HFF-Myc (cell line): ENCODE measurements at regions not wholly inside any gene's neighbourhood (a gene's known extent, or its start where the extent isn't known, plus 50 kb on each side); places are given as distances from the start of the nearest gene placed in this dataset.

ENCODE experiments used
- DNase-seq: peaks from one replicate; pipeline ENCODE4 v3.0.0-alpha.2; 2011; ENCODE audit warnings: low read depth; ENCODE audit errors: extremely low read depth
- H3K4me3 ChIP-seq: replicated peaks from 2 replicates; pipeline ENCODE4 v1.5.1; 2011; ENCODE audit warnings: low read depth, mild to moderate bottlenecking, control low read depth, low read length
- TF ChIP-seq, protein P1 (sequence below): IDR thresholded peaks from 2 replicates; pipeline ENCODE4 v1.5.1; 2012; ENCODE audit warnings: mild to moderate bottlenecking, low read depth, low read length, control low read depth; ENCODE audit errors: missing control alignments

DNA sequence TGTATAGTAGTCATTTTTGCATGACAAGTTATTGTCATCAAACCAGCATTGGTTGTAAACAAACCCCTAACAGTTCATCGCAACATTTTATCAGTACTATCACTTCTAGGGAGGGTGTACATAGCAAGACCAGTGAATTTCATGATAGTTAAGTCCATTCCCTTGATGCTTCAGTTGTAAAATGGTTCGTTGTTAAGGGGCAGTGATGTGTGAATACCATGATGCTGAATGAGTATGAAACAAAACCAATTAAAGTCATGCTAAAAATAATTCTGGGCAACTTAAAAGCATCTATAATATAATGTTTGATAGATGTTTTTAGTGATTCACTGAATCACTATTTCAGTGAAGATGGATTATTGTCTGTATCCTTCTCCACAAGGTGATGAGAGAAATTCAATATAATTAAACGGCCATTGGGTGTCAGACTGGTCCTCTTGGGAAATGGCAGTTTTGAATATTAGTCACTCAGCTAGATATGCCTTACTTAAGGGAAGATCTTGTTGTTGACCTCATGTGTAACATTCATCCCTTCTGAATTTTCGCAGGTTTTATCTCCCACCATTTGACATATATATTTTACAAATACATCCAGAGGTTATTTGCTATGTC, 742.2 kb upstream of the TMPRSS15 start:
- DNase-seq = no peak
- H3K4me3 ChIP-seq = no peak overlapping the region
- TF ChIP-seq, protein P1, sequence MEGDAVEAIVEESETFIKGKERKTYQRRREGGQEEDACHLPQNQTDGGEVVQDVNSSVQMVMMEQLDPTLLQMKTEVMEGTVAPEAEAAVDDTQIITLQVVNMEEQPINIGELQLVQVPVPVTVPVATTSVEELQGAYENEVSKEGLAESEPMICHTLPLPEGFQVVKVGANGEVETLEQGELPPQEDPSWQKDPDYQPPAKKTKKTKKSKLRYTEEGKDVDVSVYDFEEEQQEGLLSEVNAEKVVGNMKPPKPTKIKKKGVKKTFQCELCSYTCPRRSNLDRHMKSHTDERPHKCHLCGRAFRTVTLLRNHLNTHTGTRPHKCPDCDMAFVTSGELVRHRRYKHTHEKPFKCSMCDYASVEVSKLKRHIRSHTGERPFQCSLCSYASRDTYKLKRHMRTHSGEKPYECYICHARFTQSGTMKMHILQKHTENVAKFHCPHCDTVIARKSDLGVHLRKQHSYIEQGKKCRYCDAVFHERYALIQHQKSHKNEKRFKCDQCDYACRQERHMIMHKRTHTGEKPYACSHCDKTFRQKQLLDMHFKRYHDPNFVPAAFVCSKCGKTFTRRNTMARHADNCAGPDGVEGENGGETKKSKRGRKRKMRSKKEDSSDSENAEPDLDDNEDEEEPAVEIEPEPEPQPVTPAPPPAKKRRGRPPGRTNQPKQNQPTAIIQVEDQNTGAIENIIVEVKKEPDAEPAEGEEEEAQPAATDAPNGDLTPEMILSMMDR = no peak

DNA sequence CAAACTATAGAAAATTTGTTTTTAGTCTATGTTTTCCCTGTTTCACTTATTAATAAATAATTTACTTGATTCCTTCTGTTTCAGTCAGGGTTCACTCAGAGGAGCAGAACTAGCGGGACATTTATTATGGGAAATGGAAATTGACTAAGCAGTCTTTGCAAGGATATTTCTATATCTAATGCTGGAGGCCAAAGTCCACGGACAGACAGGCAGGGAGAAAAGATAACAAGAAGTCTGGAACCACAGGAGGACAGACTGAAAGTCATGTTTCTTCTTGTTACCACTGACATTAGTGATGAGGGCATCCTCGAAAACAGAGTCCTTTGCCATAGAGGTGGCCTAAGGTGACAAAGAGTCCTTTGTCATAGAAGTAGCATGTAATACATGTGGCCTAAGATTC, 744.5 kb upstream of the TMPRSS15 start:
- no peak for DNase-seq
- TF ChIP-seq, protein P1 = no peak
- H3K4me3 ChIP-seq = no peak overlapping the region

DNA sequence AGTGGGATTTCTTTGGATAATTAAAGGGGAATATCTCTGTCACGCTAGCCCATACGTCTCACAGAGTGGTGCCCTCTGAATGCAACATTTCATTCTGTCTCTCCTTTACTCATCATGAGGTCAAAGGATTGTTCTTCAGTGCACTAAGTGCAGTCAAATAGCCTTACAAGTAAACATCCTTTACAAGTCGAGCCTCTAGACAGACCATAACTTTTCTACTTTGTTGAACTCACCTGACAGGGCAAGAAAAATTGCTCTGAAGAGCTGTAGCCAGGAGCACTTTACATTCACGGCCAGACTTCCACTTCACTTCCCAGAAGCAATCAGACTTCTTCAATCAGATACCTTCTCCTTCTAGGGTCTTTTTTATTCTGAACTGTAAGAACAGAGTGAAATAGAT, 768.0 kb upstream of the TMPRSS15 start:
- no peak for DNase-seq
- TF ChIP-seq, protein P1 = no peak
- H3K4me3 ChIP-seq = no peak overlapping the region

DNA sequence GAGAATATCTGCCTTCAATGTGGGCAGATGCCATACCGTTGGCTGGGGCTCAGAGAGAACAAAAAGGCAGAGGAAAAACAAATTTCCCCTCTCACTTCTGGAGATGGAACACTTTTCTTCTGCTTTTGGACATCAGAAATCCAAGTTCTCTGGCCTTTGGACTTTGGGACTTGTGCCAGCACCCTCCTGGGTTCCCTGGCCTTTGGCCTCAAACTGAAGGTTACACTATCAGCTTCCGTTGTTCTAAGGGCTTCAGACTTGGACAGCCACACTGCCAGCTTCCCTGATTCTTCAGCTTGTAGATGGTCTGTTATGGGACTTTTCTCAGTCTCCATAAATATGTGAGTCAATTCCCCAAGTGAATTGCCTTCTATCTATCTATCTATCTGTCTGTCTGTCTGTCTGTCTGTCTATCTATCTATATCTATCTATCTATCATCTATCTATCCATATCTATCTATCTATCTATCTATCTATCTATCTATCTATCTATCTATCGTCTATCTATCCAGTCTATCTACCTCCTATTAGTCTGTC, 778.1 kb upstream of the TMPRSS15 start:
- TF ChIP-seq, protein P1 = no peak
- no peak for DNase-seq
- H3K4me3 ChIP-seq = no peak overlapping the region

DNA sequence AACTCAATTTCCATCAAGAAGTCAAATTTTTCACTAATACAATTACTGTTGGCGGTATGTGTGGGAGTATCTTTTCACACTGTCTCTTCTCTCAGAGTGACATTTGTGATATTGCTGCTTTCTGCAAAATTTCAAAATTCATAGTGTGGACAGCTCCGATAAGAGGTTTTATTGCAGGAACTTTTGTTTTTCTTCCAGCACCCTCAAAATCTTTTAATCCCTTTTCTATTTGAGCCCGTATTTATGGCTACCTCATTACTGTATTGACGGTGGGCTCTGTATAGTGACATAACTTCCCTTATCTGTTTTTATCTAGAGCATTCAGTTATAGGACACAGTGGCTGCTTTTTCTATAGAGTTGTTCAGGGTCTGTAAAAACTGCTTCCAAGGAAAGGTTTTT, 794.4 kb upstream of the TMPRSS15 start:
- no peak for DNase-seq
- TF ChIP-seq, protein P1 = no peak
- H3K4me3 ChIP-seq = no peak overlapping the region

DNA sequence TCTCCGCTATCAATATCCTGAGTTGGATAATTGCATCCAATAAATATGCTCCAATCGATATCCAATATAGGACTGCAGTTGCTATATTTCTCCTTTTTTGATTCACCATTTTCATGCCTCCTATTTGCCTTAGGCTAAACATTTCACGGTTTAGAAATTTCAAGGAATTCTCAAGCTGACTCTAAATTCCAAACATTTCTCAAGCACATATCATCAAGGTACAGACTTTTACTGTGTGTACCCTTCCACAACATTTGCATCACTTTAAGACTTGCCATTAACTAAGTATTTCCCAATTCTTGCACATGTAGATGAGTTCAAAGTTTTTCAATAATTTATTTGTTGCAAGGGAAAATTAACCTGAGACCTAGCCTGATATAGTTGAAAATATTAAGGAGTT, 795.2 kb upstream of the TMPRSS15 start:
- TF ChIP-seq, protein P1 = no peak
- no peak for DNase-seq
- H3K4me3 ChIP-seq = no peak overlapping the region

DNA sequence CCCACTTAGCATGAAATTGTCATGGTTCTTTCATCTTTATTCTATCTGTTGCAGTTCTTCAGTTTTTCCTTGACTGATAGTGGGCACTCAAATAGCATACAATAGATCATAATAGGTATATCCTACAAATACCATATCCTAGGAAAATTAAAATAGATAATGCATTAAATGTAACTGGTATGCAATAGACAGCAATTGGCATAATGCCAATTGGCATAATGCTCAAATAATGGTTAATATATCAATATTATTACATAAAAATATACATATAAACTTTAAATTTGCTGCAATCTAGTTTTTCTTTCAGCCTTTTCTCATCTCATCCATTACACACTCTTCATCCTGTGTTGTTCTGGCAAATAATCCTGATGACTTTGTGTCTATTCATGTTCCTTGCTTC, 814.6 kb upstream of the TMPRSS15 start:
- no peak for DNase-seq
- TF ChIP-seq, protein P1 = no peak
- no peak overlapping the region for H3K4me3 ChIP-seq
